ENCODE measurements at regions not wholly inside any gene's neighbourhood (a gene's known extent, or its start where the extent isn't known, plus 50 kb on each side); places are given as distances from the start of the nearest gene placed in this dataset.

DNA sequence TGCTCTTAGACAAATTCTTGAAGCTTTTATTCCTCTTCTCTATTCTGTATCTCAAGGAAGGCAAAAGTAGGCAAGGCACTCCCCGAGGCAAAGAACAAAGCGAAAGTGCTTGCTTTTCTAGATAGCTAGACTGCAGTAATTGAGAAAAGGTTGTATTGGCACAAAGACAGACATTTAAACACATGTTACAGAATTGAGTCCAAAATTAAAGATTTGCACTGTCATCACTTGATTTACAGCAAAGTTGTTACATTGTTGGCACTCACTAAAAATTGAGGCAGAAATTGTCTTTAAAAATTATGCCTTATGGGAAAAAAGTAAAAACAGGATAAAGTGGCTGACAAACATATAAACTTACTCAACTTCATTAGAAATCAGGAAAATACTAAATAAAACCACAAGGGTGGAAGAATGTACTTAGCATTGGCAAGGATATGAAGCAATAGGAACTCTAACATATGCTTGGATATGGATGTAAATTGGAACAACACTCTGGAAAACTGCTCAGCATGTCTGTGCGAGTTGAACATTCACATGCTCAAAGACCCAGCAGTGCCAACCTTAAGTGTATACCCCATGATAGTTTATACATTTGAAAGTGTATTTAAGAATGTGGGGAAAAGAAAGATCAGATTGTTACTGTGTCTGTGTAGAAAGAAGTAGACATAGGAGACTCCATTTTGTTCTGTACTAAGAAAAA, 491.3 kb downstream of the GLRX3 start:
- no peaks in the 10 kb centered on the region for H3K9me3 ChIP-seq (ENCODE audit: control insufficient read depth in 1 of 2, low read length in 2 of 2)

DNA sequence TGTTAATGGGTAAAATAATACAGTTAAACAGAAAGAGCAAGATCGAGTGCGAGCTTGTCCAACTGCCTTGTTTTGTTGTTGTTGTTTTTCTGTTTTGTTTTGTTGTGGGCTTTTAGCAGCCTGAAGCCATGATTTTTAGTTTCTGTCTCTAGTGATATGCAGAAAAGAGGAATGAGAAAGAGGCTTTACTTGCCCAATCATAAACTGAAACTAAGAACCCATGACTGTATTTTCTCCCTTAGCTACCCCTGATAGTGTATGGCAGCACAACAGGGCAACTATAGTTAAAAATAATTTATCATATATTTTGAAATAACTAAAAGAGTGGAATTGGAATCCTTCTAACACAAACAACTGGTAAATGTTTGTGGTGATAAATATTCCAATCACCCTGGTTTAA, 493.9 kb downstream of the GLRX3 start:
- DNase-seq, result no peak
- peaks cover 0 to 2% (median 0%) of the 10 kb centered on the region in 4 donors for H3K4me1 Mint-ChIP-seq
- intact Hi-C loops (cut with micrococcal nuclease), result no loop called here

More for the DNA sequence above, 491.3 kb downstream of the GLRX3 start:
- peaks cover 0 to 4% of the 10 kb centered on the region in 2 donors for H3K27me3 Mint-ChIP-seq
- H3K36me3 Mint-ChIP-seq, result no peaks in the 10 kb centered on the region
- intact Hi-C loops (cut with micrococcal nuclease), result no loop called here
- no peaks in the 10 kb centered on the region for H3K27me3 ChIP-seq (ENCODE audit: insufficient read depth, low read length)
- H3K9me3 Mint-ChIP-seq, result peaks cover 0 to 6% (median 1%) of the 10 kb centered on the region in 8 donors
- ChIA-PET CTCF (ENCODE audit: partially characterized antibody) (no interaction called here), POLR2A (ENCODE audit: partially characterized antibody) (no interaction called here)
- no peak overlapping the region for H3K4me3 ChIP-seq (ENCODE audit: low read length in 2 of 2)
- no peak overlapping the region for H3K4me3 Mint-ChIP-seq
- no peak for DNase-seq
- no peak overlapping the region for H3K27ac Mint-ChIP-seq
- H3K4me1 ChIP-seq (ENCODE audit: insufficient read depth, low read length), result no peaks in the 10 kb centered on the region
- H3K36me3 ChIP-seq (ENCODE audit: insufficient read depth, low read length), result no peaks in the 10 kb centered on the region
- H3K27ac ChIP-seq (ENCODE audit: low read depth, low read length), result no peak overlapping the region
- peaks cover 0 to 2% (median 0%) of the 10 kb centered on the region in 4 donors for H3K4me1 Mint-ChIP-seq

DNA sequence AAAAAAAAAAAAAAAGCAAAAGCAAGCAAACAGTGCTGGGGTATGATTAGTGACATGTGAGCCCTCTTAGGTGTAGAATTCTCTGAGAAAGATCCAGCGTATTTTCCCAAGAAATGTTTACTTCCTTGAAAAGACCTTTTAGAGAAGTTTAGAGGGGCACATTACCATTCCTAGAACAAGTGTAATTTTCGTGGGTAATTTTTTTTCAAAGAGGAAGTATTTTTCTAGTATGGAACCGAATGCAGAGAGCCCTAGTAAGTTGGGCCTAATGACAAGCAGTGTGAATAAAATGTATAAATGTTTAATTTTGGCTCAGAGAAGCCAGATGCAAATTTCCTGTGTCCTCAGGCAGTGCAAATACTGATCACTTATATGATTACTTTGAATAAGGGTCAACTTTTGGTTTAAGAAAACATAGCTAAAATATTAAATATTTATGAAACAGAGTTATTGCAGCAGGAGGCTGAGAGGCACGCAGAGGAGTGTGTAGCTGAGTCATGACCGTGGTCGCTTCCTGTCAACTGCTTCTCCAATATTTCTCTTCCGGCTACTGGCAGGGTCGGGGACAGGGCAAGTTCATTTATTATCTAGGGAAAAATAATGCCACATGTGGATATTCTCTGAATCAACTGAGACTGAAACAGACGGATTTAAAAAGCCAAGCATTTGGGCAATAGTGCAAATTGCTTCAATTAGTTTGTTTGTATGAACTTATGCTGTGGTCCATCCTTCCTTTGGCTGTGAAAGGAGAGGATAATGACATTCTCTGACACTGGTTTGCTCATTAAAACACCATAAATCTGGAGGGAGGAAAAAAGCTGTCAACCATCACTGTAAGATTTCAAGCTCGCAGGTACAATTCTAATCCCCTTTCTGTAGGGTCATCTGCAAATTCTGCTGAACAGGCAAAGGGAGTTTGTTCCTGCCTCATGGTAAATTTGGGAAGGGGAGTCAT, 495.2 kb downstream of the GLRX3 start:
- Histone ChIP-seq H3K9me3 (ENCODE audit: control insufficient read depth in 1 of 2, low read length in 2 of 2) (no peaks in the 10 kb centered on the region), H3K4me3 (ENCODE audit: low read length in 2 of 2) (no peak overlapping the region), H3K4me1 (ENCODE audit: insufficient read depth, low read length) (no peaks in the 10 kb centered on the region), H3K27ac (ENCODE audit: low read depth, low read length) (no peak overlapping the region), H3K36me3 (ENCODE audit: insufficient read depth, low read length) (no peaks in the 10 kb centered on the region), H3K27me3 (ENCODE audit: insufficient read depth, low read length) (no peaks in the 10 kb centered on the region)
- Mint-ChIP-seq H3K27me3 (peaks cover 3 to 5% of the 10 kb centered on the region in 2 donors), H3K27ac (no peak overlapping the region), H3K4me3 (no peak overlapping the region), H3K36me3 (no peaks in the 10 kb centered on the region), H3K4me1 (peaks cover 0 to 2% (median 0%) of the 10 kb centered on the region in 4 donors), H3K9me3 (peaks cover 0 to 11% (median 1%) of the 10 kb centered on the region in 8 donors)
- ChIA-PET POLR2A (ENCODE audit: partially characterized antibody) (no interaction called here), CTCF (ENCODE audit: partially characterized antibody) (no interaction called here)
- intact Hi-C loops (cut with micrococcal nuclease), result no loop called here
- no peak for DNase-seq

More for the DNA sequence above, 493.9 kb downstream of the GLRX3 start:
- Histone ChIP-seq H3K4me1 (ENCODE audit: insufficient read depth, low read length) (no peaks in the 10 kb centered on the region), H3K27me3 (ENCODE audit: insufficient read depth, low read length) (no peaks in the 10 kb centered on the region), H3K9me3 (ENCODE audit: control insufficient read depth in 1 of 2, low read length in 2 of 2) (no peaks in the 10 kb centered on the region), H3K4me3 (ENCODE audit: low read length in 2 of 2) (no peak overlapping the region), H3K27ac (ENCODE audit: low read depth, low read length) (no peak overlapping the region), H3K36me3 (ENCODE audit: insufficient read depth, low read length) (no peaks in the 10 kb centered on the region)
- peaks cover 3% of the 10 kb centered on the region in 2 donors for H3K27me3 Mint-ChIP-seq
- CTCF ChIA-PET (ENCODE audit: partially characterized antibody), result no interaction called here
- no peak overlapping the region for H3K4me3 Mint-ChIP-seq
- H3K36me3 Mint-ChIP-seq, result no peaks in the 10 kb centered on the region
- no peak overlapping the region for H3K27ac Mint-ChIP-seq
- H3K9me3 Mint-ChIP-seq, result peaks cover 0 to 12% (median 1%) of the 10 kb centered on the region in 8 donors
- POLR2A ChIA-PET (ENCODE audit: partially characterized antibody), result no interaction called here

DNA sequence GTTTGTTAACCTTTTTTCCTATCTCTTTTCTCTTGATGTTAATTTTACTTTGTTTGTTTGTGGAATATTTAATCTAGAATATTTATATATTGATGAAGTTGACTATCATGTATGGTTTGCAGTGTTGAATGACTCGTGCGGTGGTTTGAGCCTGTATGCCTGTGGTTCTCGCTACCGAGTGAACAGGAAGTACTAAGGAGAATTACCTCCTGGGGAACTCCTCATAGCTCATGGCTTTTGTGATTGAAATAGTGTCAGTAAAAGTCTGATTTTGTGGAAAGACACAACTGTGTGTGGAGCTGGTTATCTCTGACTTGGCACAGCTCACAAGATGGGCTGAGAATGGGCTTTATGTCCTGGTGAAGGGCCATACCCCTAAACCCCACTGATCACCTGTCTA, 498.6 kb downstream of the GLRX3 start:
- H3K9me3 Mint-ChIP-seq, result peaks cover 0 to 6% (median 2%) of the 10 kb centered on the region in 8 donors
- peaks cover 0 to 1% (median 0%) of the 10 kb centered on the region in 4 donors for H3K4me1 Mint-ChIP-seq
- no peak overlapping the region for H3K27ac ChIP-seq (ENCODE audit: low read depth, low read length)
- H3K27me3 ChIP-seq (ENCODE audit: insufficient read depth, low read length), result no peaks in the 10 kb centered on the region
- peaks cover 3 to 5% of the 10 kb centered on the region in 2 donors for H3K27me3 Mint-ChIP-seq
- no peaks in the 10 kb centered on the region for H3K36me3 Mint-ChIP-seq
- ChIA-PET POLR2A (ENCODE audit: partially characterized antibody) (no interaction called here), CTCF (ENCODE audit: partially characterized antibody) (no interaction called here)
- no peak overlapping the region for H3K4me3 ChIP-seq (ENCODE audit: low read length in 2 of 2)
- no peaks in the 10 kb centered on the region for H3K36me3 ChIP-seq (ENCODE audit: insufficient read depth, low read length)
- intact Hi-C loops (cut with micrococcal nuclease), result no loop called here
- no peak overlapping the region for H3K4me3 Mint-ChIP-seq
- H3K9me3 ChIP-seq (ENCODE audit: control insufficient read depth in 1 of 2, low read length in 2 of 2), result no peaks in the 10 kb centered on the region
- no peaks in the 10 kb centered on the region for H3K4me1 ChIP-seq (ENCODE audit: insufficient read depth, low read length)
- DNase-seq, result no peak
- H3K27ac Mint-ChIP-seq, result no peak overlapping the region

DNA sequence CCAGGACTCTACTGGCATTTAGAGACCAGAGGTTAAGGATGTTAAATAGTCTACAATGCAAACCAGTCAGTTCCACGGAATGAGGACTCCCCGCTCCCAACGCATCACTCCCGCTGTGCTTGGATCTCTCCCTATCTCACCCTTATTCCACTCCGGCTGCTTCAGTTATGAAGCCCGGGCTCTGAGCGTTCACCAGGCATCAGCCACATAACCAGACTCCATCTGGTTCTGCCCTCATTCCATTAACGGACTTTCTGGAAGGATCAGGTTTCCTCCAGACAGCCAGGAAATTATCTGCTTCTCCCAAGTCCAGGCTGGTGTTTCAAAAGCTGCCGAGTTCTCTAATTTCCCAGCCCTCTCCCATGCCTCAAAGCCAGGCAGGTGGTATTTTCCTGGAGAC, 499.3 kb downstream of the GLRX3 start:
- H3K36me3 Mint-ChIP-seq, result no peaks in the 10 kb centered on the region
- Histone ChIP-seq H3K27me3 (ENCODE audit: insufficient read depth, low read length) (no peaks in the 10 kb centered on the region), H3K36me3 (ENCODE audit: insufficient read depth, low read length) (no peaks in the 10 kb centered on the region), H3K4me1 (ENCODE audit: insufficient read depth, low read length) (no peaks in the 10 kb centered on the region), H3K27ac (ENCODE audit: low read depth, low read length) (no peak overlapping the region), H3K4me3 (ENCODE audit: low read length in 2 of 2) (no peak overlapping the region), H3K9me3 (ENCODE audit: control insufficient read depth in 1 of 2, low read length in 2 of 2) (no peaks in the 10 kb centered on the region)
- intact Hi-C loops (cut with micrococcal nuclease), result no loop called here
- DNase-seq, result no peak
- no peak overlapping the region for H3K4me3 Mint-ChIP-seq
- CTCF ChIA-PET (ENCODE audit: partially characterized antibody), result no interaction called here
- no peak overlapping the region for H3K27ac Mint-ChIP-seq
- peaks cover 3 to 4% of the 10 kb centered on the region in 2 donors for H3K27me3 Mint-ChIP-seq
- POLR2A ChIA-PET (ENCODE audit: partially characterized antibody), result no interaction called here
- H3K4me1 Mint-ChIP-seq, result no peaks in the 10 kb centered on the region
- peaks cover 0 to 6% (median 2%) of the 10 kb centered on the region in 8 donors for H3K9me3 Mint-ChIP-seq

DNA sequence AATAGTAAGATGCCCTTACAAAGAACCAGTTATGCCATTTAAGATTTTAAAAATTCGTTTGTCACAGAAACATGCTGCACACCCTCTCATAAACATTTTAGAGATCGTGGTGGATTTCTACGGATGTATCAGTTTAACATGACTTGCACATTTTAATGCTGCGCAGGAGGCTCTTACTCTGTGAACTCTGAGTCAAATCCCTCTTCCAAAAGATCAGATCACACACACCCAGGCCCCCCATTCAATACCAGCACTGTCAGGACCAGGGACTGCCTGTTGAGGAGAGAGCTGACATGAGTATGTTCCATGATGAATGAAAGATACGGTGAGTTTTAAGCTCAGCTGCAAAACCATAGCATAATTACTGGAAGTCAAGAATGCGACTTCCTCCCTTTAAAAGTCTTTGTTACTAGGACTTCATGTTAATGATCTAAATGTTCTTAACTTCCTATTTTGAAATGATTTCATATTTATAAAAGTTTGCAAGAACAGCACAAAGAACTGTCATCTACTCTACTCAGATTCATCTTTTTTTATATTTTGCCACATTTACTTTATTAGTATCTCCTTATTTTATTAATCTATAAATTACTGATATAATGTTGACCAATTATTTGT, 500.2 kb downstream of the GLRX3 start:
- Histone ChIP-seq H3K9me3 (ENCODE audit: control insufficient read depth in 1 of 2, low read length in 2 of 2) (no peaks in the 10 kb centered on the region), H3K36me3 (ENCODE audit: insufficient read depth, low read length) (no peaks in the 10 kb centered on the region), H3K4me1 (ENCODE audit: insufficient read depth, low read length) (no peaks in the 10 kb centered on the region), H3K4me3 (ENCODE audit: low read length in 2 of 2) (no peak overlapping the region), H3K27ac (ENCODE audit: low read depth, low read length) (no peak overlapping the region), H3K27me3 (ENCODE audit: insufficient read depth, low read length) (no peaks in the 10 kb centered on the region)
- Mint-ChIP-seq H3K27ac (no peak overlapping the region), H3K4me1 (no peaks in the 10 kb centered on the region), H3K9me3 (peaks cover 0 to 6% (median 2%) of the 10 kb centered on the region in 8 donors), H3K36me3 (no peaks in the 10 kb centered on the region), H3K27me3 (peaks cover 3 to 4% of the 10 kb centered on the region in 2 donors), H3K4me3 (no peak overlapping the region)
- intact Hi-C loops (cut with micrococcal nuclease), result no loop called here
- CTCF ChIA-PET (ENCODE audit: partially characterized antibody), result no interaction called here
- POLR2A ChIA-PET (ENCODE audit: partially characterized antibody), result no interaction called here
- DNase-seq, result no peak

DNA sequence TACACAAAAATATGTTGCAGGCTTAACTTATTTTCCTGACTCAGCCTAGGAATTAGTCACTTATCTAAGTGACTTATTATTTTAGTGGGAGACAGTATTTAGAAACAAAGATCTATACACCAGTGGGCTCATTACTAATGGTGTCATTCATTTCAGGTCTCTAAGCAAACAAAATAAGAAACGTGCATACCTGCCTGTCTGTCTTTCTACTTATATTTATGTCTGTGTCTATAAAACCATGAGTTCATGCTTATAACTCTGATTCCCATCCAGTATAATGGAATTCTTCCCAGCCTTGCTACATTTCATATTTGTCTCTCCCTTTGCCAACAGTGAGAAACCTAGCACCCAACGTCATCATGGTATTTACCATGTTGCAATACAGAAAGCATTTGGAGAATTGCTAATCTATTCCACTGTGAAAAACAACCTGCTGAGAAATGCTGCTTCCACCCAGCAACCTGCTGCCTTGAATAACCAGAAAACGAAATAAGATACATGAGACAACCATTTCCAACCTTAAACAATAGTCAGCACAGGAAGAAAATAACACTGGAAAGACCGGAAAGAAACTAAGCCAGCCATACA, 501.0 kb downstream of the GLRX3 start:
- Histone ChIP-seq H3K27me3 (ENCODE audit: insufficient read depth, low read length) (no peaks in the 10 kb centered on the region), H3K4me1 (ENCODE audit: insufficient read depth, low read length) (no peaks in the 10 kb centered on the region), H3K36me3 (ENCODE audit: insufficient read depth, low read length) (no peaks in the 10 kb centered on the region), H3K27ac (ENCODE audit: low read depth, low read length) (no peak overlapping the region), H3K9me3 (ENCODE audit: control insufficient read depth in 1 of 2, low read length in 2 of 2) (no peaks in the 10 kb centered on the region), H3K4me3 (ENCODE audit: low read length in 2 of 2) (no peak overlapping the region)
- ChIA-PET CTCF (ENCODE audit: partially characterized antibody) (no interaction called here), POLR2A (ENCODE audit: partially characterized antibody) (no interaction called here)
- H3K4me3 Mint-ChIP-seq, result no peak overlapping the region
- peaks cover 3 to 4% of the 10 kb centered on the region in 2 donors for H3K27me3 Mint-ChIP-seq
- no peak overlapping the region for H3K27ac Mint-ChIP-seq
- H3K9me3 Mint-ChIP-seq, result peaks cover 0 to 6% (median 2%) of the 10 kb centered on the region in 8 donors
- intact Hi-C loops (cut with micrococcal nuclease), result no loop called here
- no peaks in the 10 kb centered on the region for H3K36me3 Mint-ChIP-seq
- H3K4me1 Mint-ChIP-seq, result no peaks in the 10 kb centered on the region
- no peak for DNase-seq

Data from CD4-positive, alpha-beta memory T cell (primary cell).